Fibroblast of peridontal ligament (primary cell): ENCODE measurements at regions not wholly inside any gene's neighbourhood (a gene's known extent, or its start where the extent isn't known, plus 50 kb on each side); places are given as distances from the start of the nearest gene placed in this dataset.
A peak's percentile ranks its signal among the peaks of the same experiment; 100 is the strongest.

Experiments used
- DNase-seq: peaks from one replicate; pipeline ENCODE4 v3.0.0-alpha.2; 2010; ENCODE audit errors: extremely low read depth

DNA sequence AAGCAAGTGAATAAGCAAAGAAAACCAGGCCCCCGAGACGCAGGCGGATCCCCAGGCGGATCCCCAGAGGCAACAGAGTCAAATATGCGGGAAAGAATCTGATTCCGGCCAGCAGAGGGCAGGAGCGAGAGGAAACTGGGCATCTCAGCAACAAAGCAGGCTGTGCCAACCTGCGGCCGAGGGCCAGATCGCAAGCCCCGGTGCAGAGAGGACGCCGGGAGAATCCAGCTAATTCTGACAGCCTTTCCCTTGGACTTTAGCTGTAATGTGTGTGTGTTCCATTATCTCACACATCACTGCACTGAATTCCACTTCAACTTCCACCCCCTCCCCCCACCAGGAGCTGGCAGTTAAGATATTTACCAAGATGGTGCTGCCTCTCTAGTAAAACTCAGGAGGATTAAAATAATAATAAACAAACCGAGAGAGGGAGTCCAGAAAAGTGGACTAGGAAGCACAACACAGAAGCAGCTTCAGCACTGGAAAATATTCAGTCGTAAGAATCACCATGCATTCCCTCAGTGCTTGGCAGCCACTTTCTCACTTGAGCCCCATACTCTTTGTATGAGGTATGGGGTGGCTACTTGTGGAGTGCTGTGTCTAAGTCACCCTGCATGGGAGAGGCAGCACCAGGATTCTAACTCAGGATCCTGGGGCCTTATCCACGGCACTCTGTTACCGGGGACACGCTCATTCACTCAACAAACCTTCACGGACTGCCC is 66.2 kb upstream of the SNX9 start:
- DNase-seq, result peak; percentile 94

GRCh38 chr6:157757430-157758403 is 65.3 kb upstream of the SNX9 start:
- no peak for DNase-seq

- no peak for DNase-seq
Observed at GRCh38 chr6:157758516-157759023, 64.5 kb upstream of the SNX9 start.

DNA sequence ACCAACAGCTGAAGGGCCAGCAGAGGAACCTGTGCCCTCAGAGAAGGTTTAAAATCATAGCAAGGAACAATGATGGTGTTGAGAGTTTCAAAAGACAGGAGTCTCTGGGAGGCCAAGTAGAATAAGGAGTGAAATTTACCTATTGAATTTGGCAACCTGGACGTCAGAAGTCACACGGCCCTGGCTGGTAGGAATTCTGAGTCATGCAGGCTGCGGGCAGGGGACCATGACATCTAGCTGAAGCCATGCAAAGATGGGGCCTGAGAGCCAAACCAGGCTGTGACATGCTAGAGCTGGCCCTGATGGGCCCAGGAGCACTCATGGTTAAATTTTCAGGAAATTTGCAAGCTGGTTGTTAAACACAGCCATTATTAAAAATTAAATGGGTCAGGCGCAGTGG is 64.0 kb upstream of the SNX9 start:
- DNase-seq, result no peak

- DNase-seq, result no peak
Observed at GRCh38 chr6:157760137-157760536, 62.9 kb upstream of the SNX9 start.

- DNase-seq, result peak; percentile 93
Observed at GRCh38 chr6:157760589-157761330, 62.3 kb upstream of the SNX9 start.

- DNase-seq, result no peak
Observed at GRCh38 chr6:157761331-157761921, 61.6 kb upstream of the SNX9 start.

GRCh38 chr6:157761926-157762325 is 61.1 kb upstream of the SNX9 start:
- DNase-seq, result no peak

DNA sequence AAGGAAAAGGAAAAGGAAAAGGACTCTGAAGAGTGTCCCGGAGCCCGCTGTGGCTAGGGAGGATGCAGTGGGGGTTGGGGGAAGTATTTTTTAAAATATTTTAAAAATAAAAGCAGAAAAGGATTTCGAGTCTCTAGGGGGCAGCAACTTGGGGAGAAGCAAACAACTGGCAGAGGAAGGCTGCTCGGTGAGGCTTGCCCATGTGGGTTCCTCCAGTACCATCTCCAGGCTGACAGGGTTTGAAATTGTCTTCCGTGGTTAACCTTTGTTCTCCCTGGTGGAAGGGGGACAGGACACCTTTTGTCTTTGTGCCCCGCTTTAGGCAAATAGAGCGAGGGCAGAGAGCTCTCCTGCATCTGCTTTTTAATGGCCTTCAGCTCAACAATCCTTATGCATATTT is 60.4 kb upstream of the SNX9 start:
- DNase-seq, result no peak

GRCh38 chr6:157763129-157763903 is 59.7 kb upstream of the SNX9 start:
- DNase-seq, result peak; percentile 89

DNA sequence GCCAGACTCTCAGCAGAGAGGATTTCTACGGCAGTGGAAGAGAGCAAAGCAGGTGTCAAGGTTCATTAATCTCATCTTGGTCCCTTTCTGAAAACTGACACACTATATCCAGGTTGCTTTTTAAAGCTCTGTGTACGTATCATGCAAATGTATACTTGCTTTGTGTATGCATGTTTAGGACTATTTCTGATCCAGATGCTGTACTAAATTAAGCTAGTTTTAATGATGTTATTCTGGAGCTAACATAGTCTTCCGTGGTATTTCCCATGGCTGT is 59.2 kb upstream of the SNX9 start:
- DNase-seq, result no peak

DNA sequence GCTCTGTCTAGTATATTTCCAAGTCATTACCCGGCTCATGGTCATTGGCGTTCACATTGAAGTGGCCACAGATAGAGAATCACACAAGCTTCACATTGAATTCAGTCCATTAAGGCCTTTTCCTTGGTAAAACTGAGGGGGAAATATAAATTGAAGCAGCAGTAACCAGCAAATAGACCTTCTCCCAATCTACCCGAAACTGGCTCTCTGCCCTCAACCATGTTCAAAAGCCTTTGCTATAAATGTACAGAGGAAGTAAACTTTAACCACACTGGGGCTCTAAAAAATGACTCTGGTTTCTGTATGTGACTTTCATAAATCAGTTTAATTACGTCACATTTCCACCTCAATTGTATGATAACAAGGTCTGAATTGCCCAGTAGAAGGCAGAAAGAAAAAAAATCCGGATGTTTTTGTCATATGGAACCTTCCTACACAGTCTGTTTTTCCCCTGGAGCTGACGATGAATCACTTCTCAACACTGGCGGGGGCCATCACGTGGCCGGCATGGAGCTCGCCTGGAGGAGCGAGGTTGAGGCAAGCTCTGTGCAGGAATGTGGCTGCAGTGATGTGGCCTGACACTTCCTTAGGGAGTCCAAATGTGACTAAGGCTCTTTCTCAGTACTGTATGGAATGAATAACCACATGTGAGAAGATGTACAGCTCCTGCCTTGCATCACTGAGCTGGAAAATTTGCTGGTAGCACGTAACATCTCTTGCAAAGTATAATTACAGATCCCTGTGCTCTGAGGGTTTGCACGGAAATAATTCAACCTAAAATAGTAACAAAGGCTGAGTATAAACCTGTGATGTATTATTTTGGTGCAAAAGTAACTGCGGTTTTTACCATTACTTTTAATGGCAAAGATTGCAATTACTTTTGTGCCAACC is 58.6 kb upstream of the SNX9 start:
- DNase-seq, result peak; percentile 100

- no peak for DNase-seq
Observed at GRCh38 chr6:157766901-157767774, 55.9 kb upstream of the SNX9 start.

- DNase-seq, result no peak
Observed at GRCh38 chr6:157767775-157768156, 55.3 kb upstream of the SNX9 start.

DNA sequence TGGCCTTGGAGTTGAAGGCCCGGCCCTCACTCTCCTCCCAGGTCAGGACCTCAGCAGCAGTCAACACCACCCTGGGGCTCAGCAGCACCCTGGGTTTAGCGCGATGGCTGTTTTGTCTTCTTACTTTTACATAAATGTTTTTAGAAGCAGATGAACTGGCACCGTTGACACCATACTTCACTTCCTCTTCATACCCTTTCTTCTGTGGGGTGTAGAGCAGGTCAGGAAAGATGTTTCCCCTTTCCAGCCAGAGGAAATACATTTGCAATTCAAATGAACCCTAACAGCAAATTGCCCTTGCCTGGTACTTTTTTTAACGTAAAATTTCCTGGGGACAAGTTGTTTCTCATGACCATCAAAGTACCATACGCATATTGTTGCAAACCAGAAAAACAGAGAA is 54.7 kb upstream of the SNX9 start:
- DNase-seq, result no peak

GRCh38 chr6:157768863-157769551 is 54.0 kb upstream of the SNX9 start:
- no peak for DNase-seq

- no peak for DNase-seq
Observed at GRCh38 chr6:157769776-157770426, 53.1 kb upstream of the SNX9 start.

- peak; percentile 42 for DNase-seq
Observed at GRCh38 chr6:157770946-157771345, 52.1 kb upstream of the SNX9 start.
